Bronchial epithelial cell (primary cell): ENCODE measurements at regions not wholly inside any gene's neighbourhood (a gene's known extent, or its start where the extent isn't known, plus 50 kb on each side); places are given as distances from the start of the nearest gene placed in this dataset.

Experiments
- DNase-seq: peaks from one replicate; pipeline ENCODE4 v3.0.0-alpha.2; 2010; ENCODE audit warnings: low read depth
- FAIRE-seq: peaks from 2 replicates; lab custom pipeline; 2011; peaks lifted over from hg19 to GRCh38; lab: Jason Lieb, UNC
- H3K27me3 ChIP-seq: 2 replicates; pipeline ENCODE4 v1.5.1; 2011; ENCODE audit warnings: low read length; ENCODE audit not compliant: control insufficient read depth, insufficient read depth
- H3K36me3 ChIP-seq: 2 replicates; pipeline ENCODE4 v1.5.1; 2011; ENCODE audit warnings: low read length; ENCODE audit not compliant: control insufficient read depth, insufficient read depth
- H3K4me3 ChIP-seq: 2 replicates; pipeline ENCODE4 v1.5.1; 2011; ENCODE audit warnings: mild to moderate bottlenecking, low read depth, low read length, control low read depth
- TF ChIP-seq, protein P1 (sequence below): IDR thresholded peaks from 2 replicates; pipeline ENCODE4 v1.5.1; 2011; ENCODE audit warnings: mild to moderate bottlenecking, moderate library complexity, low read length, control low read depth, inconsistent platforms; ENCODE audit not compliant: insufficient read depth, severe bottlenecking

DNA sequence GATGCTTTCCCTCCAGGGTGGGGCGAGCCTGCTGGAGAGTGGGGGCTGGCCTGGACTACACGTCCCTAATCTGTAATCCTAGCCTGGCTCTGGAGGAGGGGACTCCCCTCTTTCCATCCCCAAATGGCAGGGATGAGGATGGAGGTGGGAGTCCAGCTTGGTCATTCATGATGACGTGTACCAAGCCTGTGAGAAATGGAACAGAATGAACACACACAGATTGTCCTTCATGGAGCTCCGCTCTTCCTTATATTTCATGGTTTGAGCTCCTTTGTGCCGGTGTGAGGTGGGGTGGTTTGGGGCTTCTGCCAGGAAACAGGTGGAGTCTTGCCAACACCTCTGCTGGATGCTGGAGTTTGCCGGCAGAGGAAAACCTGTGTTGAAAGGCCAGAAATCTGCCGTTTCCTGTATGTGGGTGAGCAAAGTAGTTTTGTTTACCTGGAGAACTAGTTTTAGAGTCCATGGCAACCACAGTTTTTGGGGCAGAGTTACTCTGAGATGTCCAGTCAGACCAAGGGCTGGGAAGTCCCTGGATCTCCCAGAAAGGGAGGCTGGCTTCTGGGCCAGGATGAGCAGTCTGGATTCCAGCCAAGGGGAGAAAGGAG, 417.6 kb upstream of the MEX3C start:
- DNase-seq (peak; percentile 96), FAIRE-seq (no peak)
- Histone ChIP-seq H3K27me3 (no peaks in the 10 kb centered on the region), H3K4me3 (no peak overlapping the region), H3K36me3 (no peaks in the 10 kb centered on the region)
- TF ChIP-seq, protein P1, sequence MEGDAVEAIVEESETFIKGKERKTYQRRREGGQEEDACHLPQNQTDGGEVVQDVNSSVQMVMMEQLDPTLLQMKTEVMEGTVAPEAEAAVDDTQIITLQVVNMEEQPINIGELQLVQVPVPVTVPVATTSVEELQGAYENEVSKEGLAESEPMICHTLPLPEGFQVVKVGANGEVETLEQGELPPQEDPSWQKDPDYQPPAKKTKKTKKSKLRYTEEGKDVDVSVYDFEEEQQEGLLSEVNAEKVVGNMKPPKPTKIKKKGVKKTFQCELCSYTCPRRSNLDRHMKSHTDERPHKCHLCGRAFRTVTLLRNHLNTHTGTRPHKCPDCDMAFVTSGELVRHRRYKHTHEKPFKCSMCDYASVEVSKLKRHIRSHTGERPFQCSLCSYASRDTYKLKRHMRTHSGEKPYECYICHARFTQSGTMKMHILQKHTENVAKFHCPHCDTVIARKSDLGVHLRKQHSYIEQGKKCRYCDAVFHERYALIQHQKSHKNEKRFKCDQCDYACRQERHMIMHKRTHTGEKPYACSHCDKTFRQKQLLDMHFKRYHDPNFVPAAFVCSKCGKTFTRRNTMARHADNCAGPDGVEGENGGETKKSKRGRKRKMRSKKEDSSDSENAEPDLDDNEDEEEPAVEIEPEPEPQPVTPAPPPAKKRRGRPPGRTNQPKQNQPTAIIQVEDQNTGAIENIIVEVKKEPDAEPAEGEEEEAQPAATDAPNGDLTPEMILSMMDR = no peak

DNA sequence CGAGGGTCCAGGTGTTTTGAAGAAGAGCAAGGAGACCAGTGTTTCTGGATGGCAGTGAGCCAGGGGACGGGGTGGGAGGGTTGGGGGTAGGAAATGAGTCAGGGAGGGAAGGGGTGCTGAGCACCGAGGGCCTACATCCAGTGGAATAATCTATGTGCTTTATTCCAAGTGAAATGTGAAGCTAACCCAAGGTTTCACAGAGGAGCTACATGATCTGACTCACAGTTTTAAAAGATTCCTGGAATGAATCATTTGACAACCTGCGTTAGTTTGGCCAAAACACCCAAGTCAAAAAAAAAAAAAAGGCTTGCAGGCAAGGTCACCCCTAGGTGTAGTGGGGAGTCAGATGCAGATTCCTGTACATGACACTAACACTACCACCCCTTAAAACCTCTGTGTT, 419.7 kb upstream of the MEX3C start:
- DNase-seq = peak; percentile 93
- TF ChIP-seq, protein P1 = no peak
- peak; percentile 58 for FAIRE-seq

GRCh38 chr18:51617572-51618260, 420.2 kb upstream of the MEX3C start:
- TF ChIP-seq, protein P1 = no peak
- H3K4me3 ChIP-seq = no peak overlapping the region
- H3K36me3 ChIP-seq = no peaks in the 10 kb centered on the region
- H3K27me3 ChIP-seq = peaks cover 2% of the 10 kb centered on the region
- DNase-seq (peak; percentile 69), FAIRE-seq (no peak)

More for the DNA sequence above, 419.7 kb upstream of the MEX3C start:
- H3K36me3 ChIP-seq = no peaks in the 10 kb centered on the region
- no peak overlapping the region for H3K4me3 ChIP-seq
- H3K27me3 ChIP-seq = peaks cover 2% of the 10 kb centered on the region

GRCh38 chr18:51619283-51619682, 421.8 kb upstream of the MEX3C start:
- TF ChIP-seq, protein P1 = no peak
- H3K36me3 ChIP-seq = no peaks in the 10 kb centered on the region
- no peak overlapping the region for H3K4me3 ChIP-seq
- DNase-seq (no peak), FAIRE-seq (no peak)
- peaks cover 2% of the 10 kb centered on the region for H3K27me3 ChIP-seq

- peak; percentile 72 for FAIRE-seq
- H3K4me3 ChIP-seq = no peak overlapping the region
- peaks cover 2% of the 10 kb centered on the region for H3K27me3 ChIP-seq
- TF ChIP-seq, protein P1 = peak; percentile 88
- peak; percentile 61 for DNase-seq
- no peaks in the 10 kb centered on the region for H3K36me3 ChIP-seq
Observed at GRCh38 chr18:51621113-51621863, 423.8 kb upstream of the MEX3C start.
